Duodenal mucosa (tissue), 2 donors: ENCODE measurements at regions not wholly inside any gene's neighbourhood (a gene's known extent, or its start where the extent isn't known, plus 50 kb on each side); places are given as distances from the start of the nearest gene placed in this dataset.

ENCODE experiments used
- H3K27ac ChIP-seq: one replicate; pipeline ENCODE4 v1.7.0; 2013; ENCODE audit warnings: low read depth, low read length
- H3K27me3 ChIP-seq, 2 donors: one replicate each; pipeline ENCODE4 v1.7.0; 2013; ENCODE audit warnings: low read length in 2 of 2, control low read depth in 1 of 2; ENCODE audit not compliant: insufficient read depth in 2 of 2, control insufficient read depth in 1 of 2
- H3K36me3 ChIP-seq, 2 donors: one replicate each; pipeline ENCODE4 v1.7.0; 2013; ENCODE audit warnings: low read length in 2 of 2, control low read depth in 1 of 2; ENCODE audit not compliant: insufficient read depth in 2 of 2, control insufficient read depth in 1 of 2
- H3K4me1 ChIP-seq, 2 donors: one replicate each; pipeline ENCODE4 v1.7.0; 2013; ENCODE audit warnings: low read length in 2 of 2, control low read depth in 1 of 2; ENCODE audit not compliant: insufficient read depth in 2 of 2, control insufficient read depth in 1 of 2
- H3K4me3 ChIP-seq, 2 donors: one replicate each; pipeline ENCODE4 v1.7.0; 2013; ENCODE audit warnings: low read length in 2 of 2, low read depth in 1 of 2
- H3K9ac ChIP-seq, 2 donors: one replicate each; pipeline ENCODE4 v1.7.0; 2013; ENCODE audit warnings: low read length in 2 of 2, low read depth in 1 of 2
- H3K9me3 ChIP-seq, 2 donors: one replicate each; pipeline ENCODE4 v1.7.0; 2013; ENCODE audit warnings: low read length in 2 of 2, control low read depth in 1 of 2; ENCODE audit not compliant: control insufficient read depth in 1 of 2

GRCh38 chr18:14921031-14921430, 173.1 kb downstream of the ANKRD30B start:
- Histone ChIP-seq H3K4me1 (peaks cover 22 to 43% of the 10 kb centered on the region in 2 donors), H3K36me3 (no peaks in the 10 kb centered on the region), H3K27ac (no peak overlapping the region), H3K4me3 (no peak overlapping the region), H3K9ac (no peak overlapping the region), H3K9me3 (no peaks in the 10 kb centered on the region), H3K27me3 (no peaks in the 10 kb centered on the region)

DNA sequence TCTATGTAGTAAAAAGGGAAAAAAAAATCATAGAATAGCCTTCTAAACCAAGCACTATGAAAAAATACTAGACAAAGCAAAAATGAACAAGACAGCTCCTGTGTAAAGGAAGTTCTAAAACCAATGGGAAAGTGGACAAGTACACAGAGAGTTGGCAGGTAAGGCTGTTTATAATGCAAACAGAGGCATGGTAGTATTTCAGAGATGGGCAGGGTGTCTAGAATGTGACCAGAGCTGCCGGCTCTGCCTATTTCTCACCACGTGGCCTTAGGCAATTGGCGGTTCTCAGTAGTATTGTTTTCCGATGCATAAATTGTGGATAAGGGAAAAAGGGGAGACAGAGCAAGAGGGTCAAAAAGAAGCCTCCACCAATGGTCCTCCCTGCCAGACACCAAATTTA, 173.6 kb downstream of the ANKRD30B start:
- Histone ChIP-seq H3K4me3 (no peak overlapping the region), H3K27ac (no peak overlapping the region), H3K9me3 (no peaks in the 10 kb centered on the region), H3K36me3 (no peaks in the 10 kb centered on the region), H3K4me1 (peaks cover 22 to 43% of the 10 kb centered on the region in 2 donors), H3K9ac (no peak overlapping the region), H3K27me3 (no peaks in the 10 kb centered on the region)

DNA sequence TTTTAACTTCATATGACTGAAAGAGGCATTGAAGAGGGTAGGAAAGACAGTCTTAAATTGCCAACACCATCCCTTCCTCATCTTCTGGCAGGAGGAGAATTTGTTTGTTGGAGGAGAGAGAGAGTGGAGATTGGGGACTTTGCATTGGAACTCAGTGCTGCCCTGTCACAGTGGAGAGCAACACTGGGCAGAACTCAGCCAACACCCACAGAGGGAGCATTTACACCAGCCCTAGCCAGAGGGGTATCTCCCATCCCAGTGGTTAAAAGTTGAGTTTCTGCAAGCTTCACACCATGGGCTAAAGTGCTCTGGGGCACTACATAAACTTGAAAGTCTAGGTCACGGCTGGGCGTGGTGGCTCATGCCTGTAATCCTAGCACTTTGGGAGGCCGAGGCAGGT, 174.1 kb downstream of the ANKRD30B start:
- Histone ChIP-seq H3K9me3 (no peaks in the 10 kb centered on the region), H3K4me3 (no peak overlapping the region), H3K9ac (no peak overlapping the region), H3K27me3 (no peaks in the 10 kb centered on the region), H3K36me3 (no peaks in the 10 kb centered on the region), H3K4me1 (peaks cover 22 to 38% of the 10 kb centered on the region in 2 donors), H3K27ac (no peak overlapping the region)

GRCh38 chr18:14922965-14923565, 175.1 kb downstream of the ANKRD30B start:
- Histone ChIP-seq H3K36me3 (no peaks in the 10 kb centered on the region), H3K27ac (no peak overlapping the region), H3K27me3 (no peaks in the 10 kb centered on the region), H3K4me3 (no peak overlapping the region), H3K9me3 (no peaks in the 10 kb centered on the region), H3K9ac (no peak overlapping the region), H3K4me1 (peaks cover 22 to 37% of the 10 kb centered on the region in 2 donors)

DNA sequence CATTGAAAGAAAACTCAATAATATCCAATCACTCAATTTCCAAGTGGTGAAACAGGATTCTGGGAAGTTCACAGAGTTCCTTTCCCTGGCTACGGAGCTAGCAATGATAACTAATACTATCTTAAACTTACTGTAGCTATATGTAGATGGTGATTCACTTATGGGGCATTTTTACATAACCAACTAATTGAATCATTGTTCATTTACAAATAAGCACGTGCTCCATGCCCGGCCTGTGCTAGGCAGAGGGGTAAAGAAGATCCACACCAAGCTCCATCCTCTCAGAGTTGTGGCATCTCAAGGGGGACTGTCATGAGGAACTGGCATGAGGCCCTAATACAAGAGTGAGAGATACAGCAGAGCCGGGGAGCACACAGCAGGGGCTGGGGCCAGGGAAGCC, 176.3 kb downstream of the ANKRD30B start:
- H3K4me1 ChIP-seq = peaks cover 22 to 35% of the 10 kb centered on the region in 2 donors
- H3K36me3 ChIP-seq = no peaks in the 10 kb centered on the region
- no peak overlapping the region for H3K27ac ChIP-seq
- H3K27me3 ChIP-seq = no peaks in the 10 kb centered on the region
- H3K9me3 ChIP-seq = no peaks in the 10 kb centered on the region
- no peak overlapping the region for H3K9ac ChIP-seq
- H3K4me3 ChIP-seq = no peak overlapping the region

DNA sequence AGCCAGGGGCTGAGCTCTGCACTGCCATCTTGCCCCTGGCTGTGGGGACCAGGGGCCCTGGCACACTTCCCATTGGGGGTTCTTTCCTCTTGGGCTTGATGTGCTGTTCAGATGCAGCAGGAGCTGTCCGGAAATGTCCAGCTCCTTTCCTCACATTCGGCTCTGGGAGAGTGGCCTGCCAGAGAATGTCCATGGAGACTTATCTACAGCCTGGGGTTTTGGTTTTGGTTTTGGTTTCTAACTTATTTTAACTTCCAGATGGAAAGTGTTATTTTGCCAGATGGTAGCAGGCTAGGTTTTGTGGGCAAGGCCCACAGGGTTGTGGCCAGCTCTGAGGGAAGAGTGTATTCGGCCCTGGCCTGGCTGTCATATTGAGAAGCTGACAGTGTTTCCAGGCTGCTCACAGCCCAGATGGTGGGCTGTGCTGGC, 177.3 kb downstream of the ANKRD30B start:
- no peak overlapping the region for H3K9ac ChIP-seq

DNA sequence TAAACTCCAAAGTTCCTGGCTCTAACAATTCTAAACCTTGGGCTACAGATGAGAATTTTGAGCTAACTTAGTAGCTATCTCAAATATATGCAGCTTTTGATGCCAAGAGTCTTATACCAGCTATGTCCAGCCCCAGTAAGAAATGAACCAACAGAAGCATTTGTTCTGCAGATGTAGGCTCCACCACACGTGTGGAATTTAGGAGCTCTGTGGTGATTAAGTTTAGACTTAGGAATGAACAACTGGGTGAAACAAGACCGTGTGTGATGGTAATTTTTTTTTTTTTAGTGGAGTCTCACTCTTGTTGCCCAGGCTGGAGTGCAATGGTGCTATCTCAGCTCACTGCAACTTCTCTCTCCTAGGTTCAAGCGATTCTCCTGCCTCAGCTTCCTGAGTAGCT, 179.7 kb downstream of the ANKRD30B start:
- H3K36me3 ChIP-seq = no peaks in the 10 kb centered on the region
- H3K9me3 ChIP-seq = no peaks in the 10 kb centered on the region
- H3K27ac ChIP-seq = no peak overlapping the region
- H3K9ac ChIP-seq = no peak overlapping the region
- peaks cover 6 to 14% of the 10 kb centered on the region in 2 donors for H3K4me1 ChIP-seq
- H3K27me3 ChIP-seq = no peaks in the 10 kb centered on the region
- no peak overlapping the region for H3K4me3 ChIP-seq

More for the DNA sequence above, 177.3 kb downstream of the ANKRD30B start:
- no peaks in the 10 kb centered on the region for H3K27me3 ChIP-seq
- no peaks in the 10 kb centered on the region for H3K9me3 ChIP-seq
- H3K4me1 ChIP-seq = peaks cover 19 to 24% of the 10 kb centered on the region in 2 donors
- H3K4me3 ChIP-seq = no peak overlapping the region
- H3K36me3 ChIP-seq = no peaks in the 10 kb centered on the region
- no peak overlapping the region for H3K27ac ChIP-seq

DNA sequence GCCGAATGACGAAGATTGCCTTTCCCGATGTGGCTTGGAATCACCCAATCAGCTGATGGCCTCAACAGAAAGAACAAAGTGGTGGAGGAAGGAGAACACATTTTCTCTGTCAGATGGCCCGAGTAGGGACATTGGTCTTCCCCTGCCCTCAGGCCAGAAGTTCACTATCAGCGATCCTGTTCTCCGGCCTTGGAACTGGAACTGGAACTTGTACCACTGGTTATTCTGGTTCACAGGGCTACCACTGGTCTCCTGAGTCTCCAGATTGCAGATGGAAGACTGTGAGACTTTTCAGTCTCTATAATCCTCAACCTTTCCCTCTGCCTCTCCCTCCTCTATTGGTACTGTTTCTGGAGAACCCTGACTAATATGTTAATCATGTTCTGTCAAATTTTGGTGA, 180.4 kb downstream of the ANKRD30B start:
- Histone ChIP-seq H3K9ac (no peak overlapping the region), H3K27ac (no peak overlapping the region), H3K4me1 (peaks cover 11 to 21% of the 10 kb centered on the region in 2 donors), H3K4me3 (no peak overlapping the region), H3K27me3 (no peaks in the 10 kb centered on the region), H3K9me3 (no peaks in the 10 kb centered on the region), H3K36me3 (no peaks in the 10 kb centered on the region)

DNA sequence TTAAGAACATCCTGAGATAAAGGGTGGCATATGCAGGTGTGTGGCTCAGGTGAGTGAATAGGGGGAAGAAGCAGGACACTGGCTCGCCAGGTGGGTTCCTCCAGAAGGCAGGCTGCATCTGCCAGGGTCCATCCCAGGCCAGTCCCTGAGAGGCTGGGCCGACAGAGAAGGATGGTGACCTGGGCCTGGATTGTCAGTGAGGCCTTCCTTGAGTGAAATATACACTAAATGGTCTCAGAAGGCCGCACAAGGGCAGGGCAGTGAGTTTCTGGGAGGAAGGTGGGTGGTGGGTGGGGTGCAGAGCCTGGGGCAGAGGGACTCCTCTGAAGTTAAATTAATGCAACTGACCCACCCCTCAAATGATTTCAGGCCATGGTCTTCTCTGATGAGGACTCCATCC, 182.1 kb downstream of the ANKRD30B start:
- Histone ChIP-seq H3K9ac (no peak overlapping the region), H3K27ac (no peak overlapping the region), H3K36me3 (no peaks in the 10 kb centered on the region), H3K4me3 (no peak overlapping the region), H3K9me3 (no peaks in the 10 kb centered on the region), H3K27me3 (no peaks in the 10 kb centered on the region), H3K4me1 (peaks cover 20 to 32% of the 10 kb centered on the region in 2 donors)

DNA sequence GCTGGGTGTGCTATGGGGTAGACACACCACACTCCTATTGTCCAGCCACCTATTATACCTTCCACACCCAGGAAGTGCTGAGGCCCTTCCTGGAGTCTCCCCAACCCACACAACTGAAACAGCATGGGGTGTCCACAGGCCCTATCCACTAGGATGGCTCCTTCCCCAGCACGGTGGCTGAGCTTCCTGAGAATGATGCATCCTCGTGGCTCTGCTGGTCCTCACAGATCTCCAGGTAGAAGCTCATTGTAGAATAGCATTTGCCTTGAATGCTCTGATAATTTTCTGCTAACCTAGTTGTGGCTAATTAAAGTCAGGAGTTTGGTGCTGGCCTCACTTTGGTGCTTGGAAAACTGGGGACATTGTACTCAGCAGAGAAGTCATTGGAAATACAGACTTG, 182.6 kb downstream of the ANKRD30B start:
- no peaks in the 10 kb centered on the region for H3K27me3 ChIP-seq
- no peak overlapping the region for H3K4me3 ChIP-seq
- H3K9ac ChIP-seq = no peak overlapping the region
- H3K9me3 ChIP-seq = no peaks in the 10 kb centered on the region
- no peaks in the 10 kb centered on the region for H3K36me3 ChIP-seq
- no peak overlapping the region for H3K27ac ChIP-seq
- peaks cover 21 to 32% of the 10 kb centered on the region in 2 donors for H3K4me1 ChIP-seq
